H7 (cell line): ENCODE measurements at regions not wholly inside any gene's neighbourhood (a gene's known extent, or its start where the extent isn't known, plus 50 kb on each side); places are given as distances from the start of the nearest gene placed in this dataset.

Experiments
- DNase-seq: peaks from one replicate; pipeline ENCODE4 v3.0.0; 2012
- H3K27me3 ChIP-seq: 2 replicates; pipeline ENCODE4 v1.6.0; 2011; ENCODE audit warnings: mild to moderate bottlenecking, low read length; ENCODE audit not compliant: control insufficient read depth, insufficient read depth
- H3K36me3 ChIP-seq: replicated peaks from 2 replicates; pipeline ENCODE4 v1.5.1; 2011; ENCODE audit warnings: low read length; ENCODE audit not compliant: control insufficient read depth, insufficient read depth
- H3K4me3 ChIP-seq: 2 replicates; pipeline ENCODE4 v1.5.1; 2011; ENCODE audit warnings: low read depth, mild to moderate bottlenecking, control low read depth, low read length, moderate library complexity; ENCODE audit not compliant: insufficient read depth

DNA sequence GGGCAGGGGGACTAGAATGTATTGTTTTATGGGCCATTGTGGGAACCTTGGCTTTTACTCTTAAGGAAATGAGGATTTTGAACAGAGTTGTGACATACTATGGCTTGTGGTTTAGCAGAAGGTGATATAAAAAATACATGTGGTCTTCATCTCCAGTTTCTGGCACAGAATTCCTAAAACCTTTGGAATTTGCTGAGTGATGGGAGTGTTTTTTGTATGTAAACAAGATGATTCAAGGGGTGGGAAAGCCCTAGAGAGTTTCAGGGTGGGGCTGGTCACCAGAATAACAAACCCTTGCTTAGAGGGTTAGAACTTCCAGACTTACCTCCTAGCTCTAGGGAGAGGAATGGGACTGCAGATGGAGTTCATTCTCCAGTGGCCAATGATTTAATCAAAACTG is 316.1 kb downstream of the PHKB start:
- DNase-seq = no peak
- no peak overlapping the region for H3K4me3 ChIP-seq
- H3K36me3 ChIP-seq = no peaks in the 10 kb centered on the region
- no peaks in the 10 kb centered on the region for H3K27me3 ChIP-seq

DNA sequence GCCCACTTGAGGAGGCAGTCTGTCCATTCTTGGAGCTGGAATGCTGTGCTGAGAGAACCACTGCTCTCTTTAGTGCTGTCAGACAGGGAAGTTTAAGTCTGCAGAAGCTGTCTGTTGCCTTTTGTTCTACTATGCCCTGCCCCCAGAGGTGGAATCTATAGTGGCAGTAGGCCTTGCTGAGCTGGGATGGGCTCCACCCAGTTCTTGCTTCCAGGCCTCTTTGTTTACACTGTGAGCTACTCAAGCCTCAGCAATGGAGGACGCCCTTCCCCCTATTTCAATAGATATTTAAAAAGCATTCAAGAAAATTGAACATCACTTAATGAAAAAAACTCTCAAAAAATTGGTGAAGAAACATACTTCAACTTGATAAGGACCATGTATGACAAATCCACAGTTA is 313.5 kb downstream of the PHKB start:
- Histone ChIP-seq H3K36me3 (no peaks in the 10 kb centered on the region), H3K27me3 (no peaks in the 10 kb centered on the region), H3K4me3 (no peak overlapping the region)
- no peak for DNase-seq

DNA sequence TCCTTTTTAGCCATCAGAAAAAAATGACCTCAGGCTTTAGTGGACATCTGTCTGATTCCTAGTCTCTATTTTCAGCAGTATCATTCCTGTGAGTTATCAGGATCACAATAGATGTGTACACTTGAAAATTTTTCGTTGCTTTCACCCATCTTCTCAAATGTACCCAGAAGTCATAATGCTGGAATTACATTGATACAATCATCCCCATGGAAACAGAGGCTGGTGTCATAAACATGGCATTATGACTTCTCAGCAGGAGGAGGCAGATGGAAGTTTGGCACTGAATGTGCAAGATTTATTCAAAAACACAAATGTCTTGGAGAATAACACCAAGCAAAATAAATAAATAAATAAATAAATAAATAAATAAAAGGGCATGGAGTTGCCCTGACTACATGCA is 292.5 kb downstream of the PHKB start:
- Histone ChIP-seq H3K36me3 (no peaks in the 10 kb centered on the region), H3K27me3 (no peaks in the 10 kb centered on the region)
- DNase-seq = no peak

More for the DNA sequence above, 292.5 kb downstream of the PHKB start:
- no peak overlapping the region for H3K4me3 ChIP-seq
